Stimulated activated CD4-positive, alpha-beta T cell treated with anti-CD3 and anti-CD28 coated beads, Interleukin-15, amount 100 ng/mL, for 1 hour (primary cell): ENCODE measurements at regions not wholly inside any gene's neighbourhood (a gene's known extent, or its start where the extent isn't known, plus 50 kb on each side); places are given as distances from the start of the nearest gene placed in this dataset.

Source experiments
- DNase-seq, 2 donors: peaks; one replicate each; pipeline ENCODE4 v3.0.0-alpha.2; 2020; ENCODE audit warnings: low read depth in 1 of 2, low spot score in 1 of 2

GRCh38 chr2:145344076-145344724 is 824.3 kb upstream of the ZEB2 start:
- DNase-seq = no peak

GRCh38 chr2:145343287-145343686 is 823.4 kb upstream of the ZEB2 start:
- DNase-seq = no peak

- DNase-seq = no peak
These were observed 821.6 kb upstream of the ZEB2 start for GRCh38 chr2:145341536-145341935.

GRCh38 chr2:145339646-145340045 is 819.7 kb upstream of the ZEB2 start:
- no peak for DNase-seq

GRCh38 chr2:145332210-145332898 is 812.4 kb upstream of the ZEB2 start:
- DNase-seq = no peak

GRCh38 chr2:145329971-145330370 is 810.1 kb upstream of the ZEB2 start:
- no peak for DNase-seq

GRCh38 chr2:145325485-145325884 is 805.6 kb upstream of the ZEB2 start:
- DNase-seq = no peak

GRCh38 chr2:145324748-145325147 is 804.8 kb upstream of the ZEB2 start:
- no peak for DNase-seq

GRCh38 chr2:145323512-145323911 is 803.6 kb upstream of the ZEB2 start:
- no peak for DNase-seq

- DNase-seq = no peak
These were observed 801.4 kb upstream of the ZEB2 start for GRCh38 chr2:145321344-145321743.

GRCh38 chr2:145316496-145316895 is 796.6 kb upstream of the ZEB2 start:
- no peak for DNase-seq

GRCh38 chr2:145315053-145315452 is 795.1 kb upstream of the ZEB2 start:
- no peak for DNase-seq

GRCh38 chr2:145314119-145314633 is 794.3 kb upstream of the ZEB2 start:
- DNase-seq = no peak

GRCh38 chr2:145305889-145306288 is 786.0 kb upstream of the ZEB2 start:
- no peak for DNase-seq

- no peak for DNase-seq
These were observed 784.6 kb upstream of the ZEB2 start for GRCh38 chr2:145304501-145304900.

- DNase-seq = no peak
These were observed 783.6 kb upstream of the ZEB2 start for GRCh38 chr2:145303536-145303935.

GRCh38 chr2:145302886-145303285 is 783.0 kb upstream of the ZEB2 start:
- DNase-seq = no peak

- DNase-seq = no peak
These were observed 782.5 kb upstream of the ZEB2 start for GRCh38 chr2:145302451-145302850.

- no peak for DNase-seq
These were observed 779.4 kb upstream of the ZEB2 start for GRCh38 chr2:145299368-145299767.

GRCh38 chr2:145292166-145292565 is 772.2 kb upstream of the ZEB2 start:
- no peak for DNase-seq

GRCh38 chr2:145290986-145291385 is 771.1 kb upstream of the ZEB2 start:
- DNase-seq = no peak

GRCh38 chr2:145289946-145290345 is 770.0 kb upstream of the ZEB2 start:
- no peak for DNase-seq
